AG10803 (cell line): ENCODE measurements at regions not wholly inside any gene's neighbourhood (a gene's known extent, or its start where the extent isn't known, plus 50 kb on each side); places are given as distances from the start of the nearest gene placed in this dataset.

Experiments
- DNase-seq: peaks from one replicate; pipeline ENCODE4 v3.0.0; 2010; ENCODE audit warnings: low read depth
- H3K4me3 ChIP-seq: 2 replicates; pipeline ENCODE4 v1.5.1; 2011; ENCODE audit warnings: mild to moderate bottlenecking, low read length, control low read depth
- CTCF ChIP-seq: conservative IDR thresholded peaks from 2 replicates; pipeline ENCODE4 v1.5.1; 2011; ENCODE audit warnings: mild to moderate bottlenecking, low read length, control low read depth, inconsistent platforms

DNA sequence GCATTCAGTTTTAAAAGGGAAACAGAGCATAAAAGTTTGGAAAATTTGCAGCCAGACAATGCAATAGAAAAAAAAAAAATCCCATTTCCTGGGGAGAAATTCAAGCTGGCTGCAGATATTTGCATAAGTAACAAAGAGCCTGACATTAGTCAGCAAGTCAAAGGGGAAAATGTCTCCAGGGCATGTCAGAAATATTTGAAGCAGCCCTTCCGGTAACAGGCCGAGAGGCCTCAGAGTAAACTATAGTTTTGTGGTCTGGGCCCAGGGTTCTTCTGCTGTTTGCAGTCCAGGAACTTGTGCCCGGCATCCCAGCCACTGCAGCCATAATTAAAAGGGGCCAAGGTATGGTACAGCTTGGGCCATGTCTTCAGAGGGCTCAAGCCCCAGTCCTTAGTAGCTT lies 411.6 kb upstream of the BCHE start:
- DNase-seq = no peak
- no peak overlapping the region for H3K4me3 ChIP-seq
- TF ChIP-seq CTCF = no peak

DNA sequence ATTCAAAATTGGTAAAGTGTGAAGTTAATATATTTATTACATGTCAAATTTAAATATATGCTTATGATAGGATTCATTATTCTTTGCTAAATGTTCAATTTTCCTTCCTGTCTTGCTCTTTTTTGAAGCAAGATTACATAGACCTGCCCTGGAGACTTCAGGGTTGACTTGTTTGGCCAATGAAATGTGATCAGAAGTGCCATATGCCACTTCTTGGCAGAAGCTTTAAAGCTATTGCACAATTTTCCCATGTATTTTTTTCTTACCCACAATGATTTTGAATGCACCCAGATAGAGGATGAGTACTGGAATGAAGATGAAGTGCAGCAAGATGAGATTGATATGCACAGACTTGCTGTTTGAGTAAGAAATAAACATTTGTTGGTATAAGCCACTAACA lies 406.3 kb upstream of the BCHE start:
- no peak for DNase-seq
- TF ChIP-seq CTCF = no peak
- H3K4me3 ChIP-seq = no peak overlapping the region

GRCh38 chr3:166223120-166223519 lies 385.9 kb upstream of the BCHE start:
- no peak for TF ChIP-seq CTCF
- H3K4me3 ChIP-seq = no peak overlapping the region
- DNase-seq = no peak

DNA sequence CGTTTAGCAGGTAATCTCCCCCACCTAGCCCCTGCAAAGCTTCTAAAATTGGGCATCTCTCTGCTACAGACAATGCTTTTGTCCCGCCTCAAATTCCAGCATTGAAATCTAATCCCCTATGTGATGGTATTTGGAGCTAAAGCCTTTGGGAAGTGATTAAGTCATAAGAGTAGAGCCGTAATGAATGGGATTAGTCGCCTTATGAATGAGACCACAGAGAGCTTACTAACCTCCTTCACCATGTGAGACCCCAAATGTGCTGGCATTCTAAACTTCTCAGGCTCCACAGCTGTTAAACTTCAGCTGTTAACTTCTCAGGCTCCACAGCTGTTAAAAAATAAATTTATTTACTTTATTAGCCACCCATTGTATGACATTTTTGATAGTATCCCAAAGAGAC lies 374.2 kb upstream of the BCHE start:
- TF ChIP-seq CTCF = no peak
- H3K4me3 ChIP-seq = no peak overlapping the region
- DNase-seq = no peak

GRCh38 chr3:166209701-166210100 lies 372.5 kb upstream of the BCHE start:
- DNase-seq = no peak
- H3K4me3 ChIP-seq = no peak overlapping the region
- TF ChIP-seq CTCF = no peak

DNA sequence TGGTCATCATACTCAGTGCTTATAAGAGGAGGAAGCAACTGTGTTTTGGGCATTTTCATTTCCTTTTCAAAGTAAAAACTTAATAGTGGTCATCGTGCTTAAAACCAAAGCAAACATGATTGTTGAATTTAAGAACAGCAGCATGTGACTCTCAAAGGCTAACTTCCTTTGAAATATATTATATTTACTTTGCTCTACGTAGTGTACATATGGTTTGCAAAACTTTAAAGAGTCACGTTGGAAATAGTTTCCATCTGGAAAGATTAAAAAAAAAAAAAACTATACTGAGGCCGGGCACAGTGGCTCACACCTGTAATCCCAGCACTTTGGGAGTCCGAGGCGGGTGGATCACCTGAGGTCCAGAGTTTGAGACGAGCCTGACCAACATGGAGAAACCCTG lies 367.9 kb upstream of the BCHE start:
- TF ChIP-seq CTCF = no peak
- DNase-seq = no peak
- no peak overlapping the region for H3K4me3 ChIP-seq

GRCh38 chr3:166201476-166201875 lies 364.3 kb upstream of the BCHE start:
- TF ChIP-seq CTCF = no peak
- no peak overlapping the region for H3K4me3 ChIP-seq
- DNase-seq = no peak
